OCI-LY7 (cell line): ENCODE measurements at regions not wholly inside any gene's neighbourhood (a gene's known extent, or its start where the extent isn't known, plus 50 kb on each side); places are given as distances from the start of the nearest gene placed in this dataset.

Source experiments
- BruUV-seq: library from RNA; stranded (reverse); fragments of 400-500 nt; replicated peaks from 2 replicates; lab custom pipeline; 2021; lab: Mats Ljungman, UMichigan
- CTCF ChIA-PET: fragments of 300-600 bp; sonication (Branson Sonifier 250); formaldehyde crosslinking; loops from one replicate; lab custom pipeline; 2022; ENCODE audit warnings: antibody characterized with exemption; ENCODE audit not compliant: unreplicated experiment; lab: Charles Lee
- POLR2A ChIA-PET: fragments of 300-600 bp; sonication (Branson Sonifier 250); formaldehyde crosslinking; loops from one replicate; lab custom pipeline; 2022; ENCODE audit warnings: antibody characterized with exemption; lab: Charles Lee
- DNase-seq: peaks from one replicate; pipeline ENCODE4 v3.0.0-alpha.2; 2015; ENCODE audit warnings: low spot score
- H2AFZ ChIP-seq: fragments of 200-600 bp; sonication (generic), shearing (Covaris generic); 2 replicates; pipeline ENCODE4 v1.6.1; 2014; ENCODE audit warnings: mild to moderate bottlenecking, antibody characterized with exemption, low read length, moderate library complexity
- H3K27ac ChIP-seq: fragments of 200-600 bp; sonication (generic); 2 replicates; pipeline ENCODE4 v1.5.1; 2014; ENCODE audit warnings: mixed run types, low read depth, mild to moderate bottlenecking, moderate library complexity, low read length, inconsistent platforms; ENCODE audit not compliant: poor library complexity, severe bottlenecking
- H3K36me3 ChIP-seq: fragments of 200-600 bp; sonication (generic); 2 replicates; pipeline ENCODE4 v1.6.1; 2014; ENCODE audit warnings: mild to moderate bottlenecking, antibody characterized with exemption, low read length, moderate library complexity, mixed read lengths; ENCODE audit not compliant: insufficient read depth
- H3K4me1 ChIP-seq: fragments of 200-600 bp; sonication (generic); 2 replicates; pipeline ENCODE4 v1.5.1; 2014; ENCODE audit warnings: mild to moderate bottlenecking, low read length; ENCODE audit not compliant: insufficient read depth, poor library complexity, severe bottlenecking
- H3K4me2 ChIP-seq: fragments of 200-600 bp; sonication (generic); 2 replicates; pipeline ENCODE4 v1.6.1; 2014; ENCODE audit warnings: mild to moderate bottlenecking, low read length
- H3K4me3 ChIP-seq: fragments of 200-600 bp; sonication (generic); 2 replicates; pipeline ENCODE4 v1.5.1; 2014; ENCODE audit warnings: mild to moderate bottlenecking, low read depth, low read length; ENCODE audit not compliant: poor library complexity, severe bottlenecking
- H3K79me2 ChIP-seq: fragments of 200-600 bp; sonication (generic); 2 replicates; pipeline ENCODE4 v1.6.1; 2016; ENCODE audit warnings: low read depth, mild to moderate bottlenecking, low read length, moderate library complexity, mixed read lengths; ENCODE audit not compliant: insufficient read depth
- H3K9me2 ChIP-seq: fragments of 200-600 bp; sonication (generic); 2 replicates; pipeline ENCODE4 v1.6.1; 2016; ENCODE audit warnings: mild to moderate bottlenecking, low read length, mixed read lengths; ENCODE audit not compliant: insufficient read depth
- H3K9me3 ChIP-seq: fragments of 200-600 bp; sonication (generic); 2 replicates; pipeline ENCODE4 v1.6.1; 2014; ENCODE audit warnings: mild to moderate bottlenecking, mixed run types, low read length, mixed read lengths
- H4K20me1 ChIP-seq: fragments of 200-600 bp; sonication (generic); 2 replicates; pipeline ENCODE4 v1.6.1; 2014; ENCODE audit warnings: mild to moderate bottlenecking, antibody characterized with exemption, low read length, moderate library complexity, mixed read lengths; ENCODE audit not compliant: insufficient read depth
- CTCF ChIP-seq: fragments of 200-600 bp; sonication (generic); conservative IDR thresholded peaks from 2 replicates; pipeline ENCODE4 v1.5.1; 2014; ENCODE audit warnings: mild to moderate bottlenecking, antibody characterized with exemption, low read length, moderate library complexity, mixed read lengths
- EZH2phosphoT487 ChIP-seq: fragments of 200-600 bp; sonication (generic); IDR thresholded peaks from 2 replicates; pipeline ENCODE4 v1.6.1; 2018; ENCODE audit warnings: low read depth, borderline replicate concordance, mild to moderate bottlenecking, mixed run types, antibody characterized with exemption, low read length, moderate library complexity, mixed read lengths
- intact Hi-C: fragments of 100-400 bp; cut with micrococcal nuclease; formaldehyde crosslinking; loops from one replicate; pipeline ENCODE4 v1.10.0; 2022; ENCODE audit not compliant: unreplicated experiment

GRCh38 chr5:40312205-40312604 lies 367.5 kb upstream of the PTGER4 start:
- no TSS peak for BruUV-seq
- ChIA-PET POLR2A (no interaction called here), CTCF (no interaction called here)
- no peak for TF ChIP-seq CTCF
- no peak for TF ChIP-seq EZH2phosphoT487
- Histone ChIP-seq H3K9me2 (no peaks in the 10 kb centered on the region), H3K4me3 (no peak overlapping the region), H2AFZ (no peak overlapping the region), H4K20me1 (no peaks in the 10 kb centered on the region), H3K9me3 (no peaks in the 10 kb centered on the region), H3K4me1 (no peaks in the 10 kb centered on the region), H3K79me2 (no peaks in the 10 kb centered on the region), H3K4me2 (no peak overlapping the region), H3K36me3 (no peaks in the 10 kb centered on the region), H3K27ac (no peak overlapping the region)
- no peak for DNase-seq
- intact Hi-C loops: no loop called here

- no peak for TF ChIP-seq EZH2phosphoT487
- TF ChIP-seq CTCF: no peak
- Histone ChIP-seq H3K4me3 (no peak overlapping the region), H3K9me3 (no peaks in the 10 kb centered on the region), H2AFZ (no peak overlapping the region), H3K4me1 (no peaks in the 10 kb centered on the region), H3K9me2 (no peaks in the 10 kb centered on the region), H3K36me3 (no peaks in the 10 kb centered on the region), H3K79me2 (no peaks in the 10 kb centered on the region), H3K27ac (no peak overlapping the region), H4K20me1 (no peaks in the 10 kb centered on the region), H3K4me2 (no peak overlapping the region)
- no peak for DNase-seq
- intact Hi-C loops: no loop called here
- CTCF ChIA-PET: no interaction called here
- POLR2A ChIA-PET: interaction anchor here (0.7 kb wide), 1 partner anchor 24 kb away, joined by 3 read pairs; no protein-coding TSS in a partner anchor
- no TSS peak for BruUV-seq
These were observed 369.9 kb upstream of the PTGER4 start for GRCh38 chr5:40309851-40310250.

- Histone ChIP-seq H3K4me1 (no peaks in the 10 kb centered on the region), H3K9me2 (no peaks in the 10 kb centered on the region), H3K9me3 (no peaks in the 10 kb centered on the region), H3K27ac (no peak overlapping the region), H3K4me2 (no peak overlapping the region), H4K20me1 (no peaks in the 10 kb centered on the region), H3K36me3 (no peaks in the 10 kb centered on the region), H3K79me2 (no peaks in the 10 kb centered on the region), H2AFZ (no peak overlapping the region), H3K4me3 (no peak overlapping the region)
- ChIA-PET CTCF (no interaction called here), POLR2A (no interaction called here)
- DNase-seq: no peak
- intact Hi-C loops: no loop called here
- TF ChIP-seq EZH2phosphoT487 (no peak), CTCF (no peak)
- BruUV-seq: no TSS peak
These were observed 370.8 kb upstream of the PTGER4 start for GRCh38 chr5:40308867-40309266.
